Transverse colon (tissue), 3 donors: ENCODE measurements at regions not wholly inside any gene's neighbourhood (a gene's known extent, or its start where the extent isn't known, plus 50 kb on each side); places are given as distances from the start of the nearest gene placed in this dataset.

Source experiments
- POLR2A ChIP-seq: fragments of 450-650 bp; IDR thresholded peaks from one replicate; pipeline ENCODE4 v1.6.1; 2016; ENCODE audit warnings: antibody characterized with exemption, mild to moderate bottlenecking, moderate library complexity
- TF ChIP-seq, protein P1 (sequence below), 5 experiments: fragments of 200-600 bp in 3 of 5; fragments of 450-650 bp in 2 of 5; sonication (generic) in 3 of 5; IDR thresholded peaks; 1 replicate in 2 of 5; 2 replicates in 3 of 5; pipeline ENCODE4 v1.5.1; 2016 to 2017; ENCODE audit warnings: antibody characterized with exemption in 5 of 5, inconsistent platforms in 3 of 5, mild to moderate bottlenecking in 2 of 5, moderate library complexity in 1 of 5

DNA sequence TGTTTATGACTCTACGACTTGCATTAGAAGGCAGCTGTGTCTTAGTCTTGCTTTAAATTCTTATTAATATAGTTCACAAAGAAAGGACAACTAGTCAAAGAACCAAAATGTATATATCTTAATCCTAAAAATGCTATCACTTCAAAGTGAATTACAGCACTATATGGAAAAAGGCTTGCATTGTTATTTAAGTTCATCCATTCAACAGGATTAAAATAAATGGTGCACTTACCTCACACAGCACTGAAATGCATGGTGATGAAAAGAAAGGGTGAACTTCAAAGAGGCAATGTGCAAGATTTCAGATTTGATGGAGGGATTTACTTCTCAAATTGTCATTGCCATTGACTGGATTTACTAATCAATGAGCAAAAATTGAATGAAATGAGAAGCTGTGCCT lies 344.4 kb upstream of the NUDT12 start:
- TF ChIP-seq, protein P1, sequence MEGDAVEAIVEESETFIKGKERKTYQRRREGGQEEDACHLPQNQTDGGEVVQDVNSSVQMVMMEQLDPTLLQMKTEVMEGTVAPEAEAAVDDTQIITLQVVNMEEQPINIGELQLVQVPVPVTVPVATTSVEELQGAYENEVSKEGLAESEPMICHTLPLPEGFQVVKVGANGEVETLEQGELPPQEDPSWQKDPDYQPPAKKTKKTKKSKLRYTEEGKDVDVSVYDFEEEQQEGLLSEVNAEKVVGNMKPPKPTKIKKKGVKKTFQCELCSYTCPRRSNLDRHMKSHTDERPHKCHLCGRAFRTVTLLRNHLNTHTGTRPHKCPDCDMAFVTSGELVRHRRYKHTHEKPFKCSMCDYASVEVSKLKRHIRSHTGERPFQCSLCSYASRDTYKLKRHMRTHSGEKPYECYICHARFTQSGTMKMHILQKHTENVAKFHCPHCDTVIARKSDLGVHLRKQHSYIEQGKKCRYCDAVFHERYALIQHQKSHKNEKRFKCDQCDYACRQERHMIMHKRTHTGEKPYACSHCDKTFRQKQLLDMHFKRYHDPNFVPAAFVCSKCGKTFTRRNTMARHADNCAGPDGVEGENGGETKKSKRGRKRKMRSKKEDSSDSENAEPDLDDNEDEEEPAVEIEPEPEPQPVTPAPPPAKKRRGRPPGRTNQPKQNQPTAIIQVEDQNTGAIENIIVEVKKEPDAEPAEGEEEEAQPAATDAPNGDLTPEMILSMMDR (IDR thresholded peaks at IDR 0.05): no peak
- TF ChIP-seq POLR2A: no peak
